A549 (cell line): ENCODE measurements at regions not wholly inside any gene's neighbourhood (a gene's known extent, or its start where the extent isn't known, plus 50 kb on each side); places are given as distances from the start of the nearest gene placed in this dataset.

Source experiments
- ATAC-seq, 2 experiments: fragments of 200-7000 bp in 1 of 2; fragments of >200 bp in 1 of 2; cut with Nextera tagmentation in 1 of 2; cut with Tn5 transposase in 1 of 2; 3 replicates each; pipeline versions ENCODE4 v1.8.0 to v1.9.1; 2018 to 2020; ENCODE audit warnings: mild to moderate bottlenecking in 1 of 2, moderate library complexity in 1 of 2
- CTCF ChIA-PET: fragments of 300-600 bp; sonication (Branson Sonifier 250); formaldehyde crosslinking; extraction: SDS; loops from one replicate; lab custom pipeline; 2021; ENCODE audit warnings: antibody characterized with exemption, inconsistent platforms; lab: Yijun Ruan, JAX
- POLR2A ChIA-PET: fragments of 350-600 bp; formaldehyde crosslinking; extraction: SDS; loops from one replicate; lab custom pipeline; 2021; ENCODE audit warnings: antibody characterized with exemption, inconsistent platforms; lab: Yijun Ruan, JAX
- DNase-seq, 2 experiments: peaks; one replicate each; pipeline versions ENCODE4 v3.0.0 to v3.0.0-alpha.2; 2011 to 2016; ENCODE audit warnings: low read depth in 1 of 2, low spot score in 1 of 2
- FAIRE-seq: peaks from 2 replicates; lab custom pipeline; 2011; peaks lifted over from hg19 to GRCh38; lab: Jason Lieb, UNC
- H3K27ac ChIP-seq, 2 experiments: fragments of >200 bp; sonication (Bioruptor Twin); formaldehyde crosslinking; 3 replicates each; pipeline ENCODE4 v1.5.1; 2016 to 2017
- H3K4me1 ChIP-seq: fragments of >200 bp; sonication (Bioruptor Twin); formaldehyde crosslinking; 3 replicates; pipeline ENCODE4 v1.6.1; 2016
- H3K4me2 ChIP-seq: fragments of >200 bp; sonication (Bioruptor Twin); formaldehyde crosslinking; 3 replicates; pipeline ENCODE4 v1.6.1; 2016
- H3K4me3 ChIP-seq: fragments of >200 bp; sonication (Bioruptor Twin); formaldehyde crosslinking; 3 replicates; pipeline ENCODE4 v1.5.1; 2016
- H3K9me3 ChIP-seq: fragments of >200 bp; sonication (Bioruptor Twin); formaldehyde crosslinking; 3 replicates; pipeline ENCODE4 v1.6.1; 2016
- CEBPB ChIP-seq, 2 experiments: fragments of >200 bp in 1 of 2; sonication (Bioruptor Twin) in 1 of 2; formaldehyde crosslinking in 1 of 2; IDR thresholded peaks; 2 replicates each; pipeline ENCODE4 v1.6.1; 2012 to 2016
- CHD2 ChIP-seq: fragments of 150-350 bp; IDR thresholded peaks from 2 replicates; pipeline ENCODE4 v1.6.1; 2014; ENCODE audit warnings: low read length; ENCODE audit not compliant: partially characterized antibody
- EHF ChIP-seq: fragments of 250-450 bp; sonication (Bioruptor Pico); IDR thresholded peaks from 2 replicates; pipeline ENCODE4 v1.5.0; 2020; ENCODE audit warnings: mild to moderate bottlenecking
- EHMT2 ChIP-seq: fragments of 200-600 bp; sonication (generic); IDR thresholded peaks from 2 replicates; pipeline ENCODE4 v1.6.1; 2016; ENCODE audit warnings: antibody characterized with exemption, low read depth, mild to moderate bottlenecking, moderate library complexity
- EP300 ChIP-seq, 2 experiments: fragments of >200 bp; sonication (Bioruptor Twin); formaldehyde crosslinking; IDR thresholded peaks; 2 replicates in 1 of 2; 3 replicates in 1 of 2; pipeline ENCODE4 v1.6.1; 2016 to 2017
- FOXS1 ChIP-seq: fragments of 250-450 bp; sonication (Bioruptor Pico); IDR thresholded peaks from 2 replicates; pipeline ENCODE4 v1.5.0; 2020; ENCODE audit warnings: mild to moderate bottlenecking, moderate library complexity
- HDAC2 ChIP-seq: fragments of 200-600 bp; sonication (generic); IDR thresholded peaks from 2 replicates; pipeline ENCODE4 v1.6.1; 2016
- HOXB13 ChIP-seq: fragments of 250-450 bp; sonication (Bioruptor Pico); IDR thresholded peaks from 2 replicates; pipeline ENCODE4 v1.5.0; 2020; ENCODE audit warnings: low read depth, mild to moderate bottlenecking, moderate library complexity
- JUN ChIP-seq, 2 experiments: fragments of >200 bp; sonication (Bioruptor Twin); formaldehyde crosslinking; IDR thresholded peaks; 2 replicates in 1 of 2; 3 replicates in 1 of 2; pipeline ENCODE4 v1.6.1; 2016 to 2017
- MAFK ChIP-seq: fragments of 450-650 bp; IDR thresholded peaks from 2 replicates; pipeline ENCODE4 v1.6.1; 2014; ENCODE audit not compliant: partially characterized antibody
- MAZ ChIP-seq: fragments of 150-350 bp; IDR thresholded peaks from 2 replicates; pipeline ENCODE4 v1.6.1; 2014; ENCODE audit warnings: antibody characterized with exemption, low read depth, low read length, borderline replicate concordance
- NFE2L2 ChIP-seq: fragments of 150-350 bp; conservative IDR thresholded peaks from 2 replicates; pipeline ENCODE4 v1.6.1; 2014; ENCODE audit warnings: low read length
- NR3C1 ChIP-seq: fragments of >200 bp; sonication (Bioruptor Twin); formaldehyde crosslinking; IDR thresholded peaks from 3 replicates; pipeline ENCODE4 v1.6.1; 2017
- POLR2A ChIP-seq: IDR thresholded peaks from 2 replicates; pipeline ENCODE4 v1.6.1; 2012; ENCODE audit warnings: mild to moderate bottlenecking, low read length
- POLR2AphosphoS2 ChIP-seq: conservative IDR thresholded peaks from 2 replicates; pipeline ENCODE4 v1.6.1; 2012; ENCODE audit warnings: low read length, improper control_type of control experiment, inconsistent platforms
- SMC3 ChIP-seq: fragments of >200 bp; sonication (Bioruptor Twin); formaldehyde crosslinking; IDR thresholded peaks from 3 replicates; pipeline ENCODE4 v1.6.1; 2018; ENCODE audit warnings: inconsistent platforms
- TFCP2L1 ChIP-seq: fragments of 250-450 bp; sonication (Bioruptor Pico); IDR thresholded peaks from 2 replicates; pipeline ENCODE4 v1.5.0; 2021; ENCODE audit warnings: mild to moderate bottlenecking
- TP53 ChIP-seq: fragments of 250-450 bp; sonication (Bioruptor Pico); IDR thresholded peaks from 2 replicates; pipeline ENCODE4 v1.5.0; 2021; ENCODE audit warnings: mild to moderate bottlenecking, moderate library complexity
- ZC3H11A ChIP-seq: fragments of 450-650 bp; IDR thresholded peaks from 2 replicates; pipeline ENCODE4 v1.6.1; 2014; ENCODE audit warnings: antibody characterized with exemption, mild to moderate bottlenecking
- ZFP36 ChIP-seq: fragments of 450-650 bp; IDR thresholded peaks from 2 replicates; pipeline ENCODE4 v1.6.1; 2014; ENCODE audit warnings: borderline replicate concordance; ENCODE audit not compliant: partially characterized antibody
- WGBS: methylation state at CpG from one replicate; pipeline ENCODE4 v1.1.6; 2017; ENCODE audit errors: missing lambda C conversion rate; 5-methylcytosine and 5-hydroxymethylcytosine counted together
- small RNA-seq, 6 experiments: library from RNA; depleted of rRNA; stranded (forward); fragments of <200 nt; gene quantifications; one replicate each; pipeline ENCODE3, GENCODE V24; 2012
- TF ChIP-seq, protein P1 (sequence below): fragments of >200 bp; sonication (Bioruptor Twin); formaldehyde crosslinking; IDR thresholded peaks from 3 replicates; pipeline ENCODE4 v1.6.1; 2016
- TF ChIP-seq, protein P2 (sequence below): fragments of >200 bp; sonication (Bioruptor Twin); formaldehyde crosslinking; IDR thresholded peaks from 3 replicates; pipeline ENCODE4 v1.5.1; 2016
- TF ChIP-seq, protein P3 (sequence below): IDR thresholded peaks from 2 replicates; pipeline ENCODE4 v1.6.1; 2012
- TF ChIP-seq, protein P4 (sequence below): IDR thresholded peaks from 2 replicates; pipeline ENCODE4 v1.6.1; 2012
- TF ChIP-seq, protein P5 (sequence below): IDR thresholded peaks from 2 replicates; pipeline ENCODE4 v1.6.1; 2012; ENCODE audit warnings: low read depth, borderline replicate concordance

DNA sequence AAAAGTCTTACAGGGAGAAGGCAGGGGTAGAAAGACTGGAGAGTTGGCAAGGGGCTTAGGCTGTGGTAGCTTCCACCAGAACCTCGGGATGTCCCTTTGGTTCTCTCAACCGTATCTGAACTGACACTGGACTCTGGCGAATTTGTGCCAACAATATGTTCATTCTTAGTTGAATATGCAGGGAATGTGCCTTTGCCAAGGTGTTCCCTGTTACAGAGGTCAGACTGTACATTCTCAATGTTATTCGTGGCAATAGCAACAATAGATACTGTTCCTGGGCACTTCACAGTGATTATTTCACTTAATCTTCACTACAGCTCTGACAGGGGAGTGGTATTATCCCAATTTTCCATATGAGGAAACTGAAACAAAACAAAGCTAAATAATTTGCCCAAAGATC, 51.5 kb upstream of the RAB3GAP2 start:
- POLR2A ChIA-PET: no interaction called here
- H3K4me1 ChIP-seq: no peaks in the 10 kb centered on the region
- CTCF ChIA-PET: interaction anchor here (3.0 kb wide), 1 partner anchor 27 kb away, joined by 8 read pairs; no protein-coding TSS in a partner anchor
- ATAC-seq (no peak), FAIRE-seq (no peak), DNase-seq (no peak)
- no peaks in the 10 kb centered on the region for H3K9me3 ChIP-seq
- 20% methylated on average over 4 of the region's 4 CpGs for WGBS
- H3K4me2 ChIP-seq: no peak overlapping the region
- H3K27ac ChIP-seq: no peak overlapping the region
- no peak overlapping the region for H3K4me3 ChIP-seq
- no peak for TF ChIP-seq HDAC2
- no peak for TF ChIP-seq NR3C1
- TF ChIP-seq, protein P1, sequence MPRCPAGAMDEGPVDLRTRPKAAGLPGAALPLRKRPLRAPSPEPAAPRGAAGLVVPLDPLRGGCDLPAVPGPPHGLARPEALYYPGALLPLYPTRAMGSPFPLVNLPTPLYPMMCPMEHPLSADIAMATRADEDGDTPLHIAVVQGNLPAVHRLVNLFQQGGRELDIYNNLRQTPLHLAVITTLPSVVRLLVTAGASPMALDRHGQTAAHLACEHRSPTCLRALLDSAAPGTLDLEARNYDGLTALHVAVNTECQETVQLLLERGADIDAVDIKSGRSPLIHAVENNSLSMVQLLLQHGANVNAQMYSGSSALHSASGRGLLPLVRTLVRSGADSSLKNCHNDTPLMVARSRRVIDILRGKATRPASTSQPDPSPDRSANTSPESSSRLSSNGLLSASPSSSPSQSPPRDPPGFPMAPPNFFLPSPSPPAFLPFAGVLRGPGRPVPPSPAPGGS: no peak
- TF ChIP-seq, protein P2, sequence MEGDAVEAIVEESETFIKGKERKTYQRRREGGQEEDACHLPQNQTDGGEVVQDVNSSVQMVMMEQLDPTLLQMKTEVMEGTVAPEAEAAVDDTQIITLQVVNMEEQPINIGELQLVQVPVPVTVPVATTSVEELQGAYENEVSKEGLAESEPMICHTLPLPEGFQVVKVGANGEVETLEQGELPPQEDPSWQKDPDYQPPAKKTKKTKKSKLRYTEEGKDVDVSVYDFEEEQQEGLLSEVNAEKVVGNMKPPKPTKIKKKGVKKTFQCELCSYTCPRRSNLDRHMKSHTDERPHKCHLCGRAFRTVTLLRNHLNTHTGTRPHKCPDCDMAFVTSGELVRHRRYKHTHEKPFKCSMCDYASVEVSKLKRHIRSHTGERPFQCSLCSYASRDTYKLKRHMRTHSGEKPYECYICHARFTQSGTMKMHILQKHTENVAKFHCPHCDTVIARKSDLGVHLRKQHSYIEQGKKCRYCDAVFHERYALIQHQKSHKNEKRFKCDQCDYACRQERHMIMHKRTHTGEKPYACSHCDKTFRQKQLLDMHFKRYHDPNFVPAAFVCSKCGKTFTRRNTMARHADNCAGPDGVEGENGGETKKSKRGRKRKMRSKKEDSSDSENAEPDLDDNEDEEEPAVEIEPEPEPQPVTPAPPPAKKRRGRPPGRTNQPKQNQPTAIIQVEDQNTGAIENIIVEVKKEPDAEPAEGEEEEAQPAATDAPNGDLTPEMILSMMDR: no peak
- no peak for TF ChIP-seq NFE2L2
- no peak for TF ChIP-seq CHD2
- TF ChIP-seq POLR2A: no peak
- TF ChIP-seq TP53 (CRISPR knock-in tag): no peak
- TF ChIP-seq CEBPB (IDR thresholded peaks at IDR 0.05): no peak
- TF ChIP-seq ZC3H11A: no peak
- TF ChIP-seq, protein P3, sequence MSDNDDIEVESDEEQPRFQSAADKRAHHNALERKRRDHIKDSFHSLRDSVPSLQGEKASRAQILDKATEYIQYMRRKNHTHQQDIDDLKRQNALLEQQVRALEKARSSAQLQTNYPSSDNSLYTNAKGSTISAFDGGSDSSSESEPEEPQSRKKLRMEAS: no peak
- no peak for TF ChIP-seq EHMT2
- no peak for TF ChIP-seq EHF (CRISPR knock-in tag)
- no peak for TF ChIP-seq MAFK
- TF ChIP-seq, protein P4, sequence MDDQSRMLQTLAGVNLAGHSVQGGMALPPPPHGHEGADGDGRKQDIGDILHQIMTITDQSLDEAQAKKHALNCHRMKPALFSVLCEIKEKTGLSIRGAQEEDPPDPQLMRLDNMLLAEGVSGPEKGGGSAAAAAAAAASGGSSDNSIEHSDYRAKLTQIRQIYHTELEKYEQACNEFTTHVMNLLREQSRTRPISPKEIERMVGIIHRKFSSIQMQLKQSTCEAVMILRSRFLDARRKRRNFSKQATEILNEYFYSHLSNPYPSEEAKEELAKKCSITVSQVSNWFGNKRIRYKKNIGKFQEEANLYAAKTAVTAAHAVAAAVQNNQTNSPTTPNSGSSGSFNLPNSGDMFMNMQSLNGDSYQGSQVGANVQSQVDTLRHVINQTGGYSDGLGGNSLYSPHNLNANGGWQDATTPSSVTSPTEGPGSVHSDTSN: no peak

DNA sequence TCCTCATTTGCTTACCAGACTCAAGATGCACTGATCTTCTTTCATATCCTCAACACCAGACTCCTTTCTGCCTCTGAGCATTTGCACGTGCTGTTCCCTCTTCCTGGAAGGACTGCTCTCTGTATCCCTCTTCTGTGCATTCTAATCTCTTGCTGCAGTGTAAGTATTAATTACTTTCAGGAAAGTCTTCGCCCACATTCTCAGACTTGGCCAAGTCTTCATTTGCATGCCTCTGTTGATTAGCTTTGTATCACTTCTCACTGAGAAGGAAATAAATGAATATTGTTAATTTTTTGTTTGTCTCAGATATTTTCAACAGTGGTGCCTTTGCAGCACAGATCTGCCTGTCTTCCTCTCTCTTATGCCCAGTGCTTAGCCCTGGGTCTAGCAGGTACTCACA, 50.3 kb upstream of the RAB3GAP2 start:
- FAIRE-seq: no peak
- DNase-seq: no peak
- 9% methylated on average over 2 of the region's 2 CpGs for WGBS
- TF ChIP-seq, protein P5, sequence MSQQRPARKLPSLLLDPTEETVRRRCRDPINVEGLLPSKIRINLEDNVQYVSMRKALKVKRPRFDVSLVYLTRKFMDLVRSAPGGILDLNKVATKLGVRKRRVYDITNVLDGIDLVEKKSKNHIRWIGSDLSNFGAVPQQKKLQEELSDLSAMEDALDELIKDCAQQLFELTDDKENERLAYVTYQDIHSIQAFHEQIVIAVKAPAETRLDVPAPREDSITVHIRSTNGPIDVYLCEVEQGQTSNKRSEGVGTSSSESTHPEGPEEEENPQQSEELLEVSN: no peak
- TF ChIP-seq JUN (IDR thresholded peaks at IDR 0.05): no peak
- TF ChIP-seq FOXS1 (CRISPR knock-in tag): no peak
- no peak for TF ChIP-seq TFCP2L1
- no peak for TF ChIP-seq MAZ
- no peak for TF ChIP-seq EHF (CRISPR knock-in tag)
- no peak for TF ChIP-seq SMC3
- TF ChIP-seq EP300 (IDR thresholded peaks at IDR 0.05): no peak
- TF ChIP-seq ZFP36: no peak
- no peak for TF ChIP-seq POLR2AphosphoS2
- TF ChIP-seq HOXB13 (CRISPR knock-in tag): no peak
- TF ChIP-seq, all 56 proteins: peak for 0
- Histone ChIP-seq H3K27ac (no peak overlapping the region), H3K9me3 (no peaks in the 10 kb centered on the region), H3K4me3 (no peak overlapping the region), H3K4me2 (no peak overlapping the region), H3K4me1 (no peaks in the 10 kb centered on the region)
- POLR2A ChIA-PET: interaction anchor here (0.6 kb wide), 1 partner anchor 108 kb away, joined by 3 read pairs; no protein-coding TSS in a partner anchor
- CTCF ChIA-PET: interaction anchor here (3.0 kb wide), 1 partner anchor 25 kb away, joined by 8 read pairs; no protein-coding TSS in a partner anchor
- ATAC-seq: no peak

Small RNA genes in the stretch of these regions (small RNA-seq; reads per million reads assigned to genes)
- 0 reads per million in 6 experiments for gene AC096644.2
